WTC11 (cell line): ENCODE measurements at regions not wholly inside any gene's neighbourhood (a gene's known extent, or its start where the extent isn't known, plus 50 kb on each side); places are given as distances from the start of the nearest gene placed in this dataset.

Source experiments
- ELF4 ChIP-seq: sonication (generic); formaldehyde crosslinking; IDR thresholded peaks from 2 replicates; pipeline ENCODE4 v1.8.1; 2022; ENCODE audit warnings: low read depth, mild to moderate bottlenecking, moderate library complexity, missing genetic modification reagents
- ESRRA ChIP-seq: sonication (generic); formaldehyde crosslinking; IDR thresholded peaks from 2 replicates; pipeline ENCODE4 v1.8.1; 2022; ENCODE audit warnings: mild to moderate bottlenecking, missing genetic modification reagents, borderline replicate concordance
- ETV6 ChIP-seq: sonication (generic); formaldehyde crosslinking; IDR thresholded peaks from 2 replicates; pipeline ENCODE4 v1.8.1; 2022; ENCODE audit warnings: mild to moderate bottlenecking, missing genetic modification reagents
- MAX ChIP-seq: sonication (generic); formaldehyde crosslinking; IDR thresholded peaks from 2 replicates; pipeline ENCODE4 v1.8.0; 2022; ENCODE audit warnings: mild to moderate bottlenecking, missing genetic modification reagents
- SMAD4 ChIP-seq: sonication (generic); formaldehyde crosslinking; IDR thresholded peaks from 2 replicates; pipeline ENCODE4 v1.8.0; 2022; ENCODE audit warnings: mild to moderate bottlenecking, missing genetic modification reagents
- TEAD4 ChIP-seq: sonication (generic); formaldehyde crosslinking; IDR thresholded peaks from 2 replicates; pipeline ENCODE4 v1.8.0; 2022; ENCODE audit warnings: mild to moderate bottlenecking, missing genetic modification reagents
- TP53 ChIP-seq: sonication (generic); formaldehyde crosslinking; IDR thresholded peaks from 2 replicates; pipeline ENCODE4 v1.8.1; 2023; ENCODE audit warnings: mild to moderate bottlenecking, missing genetic modification reagents
- USF1 ChIP-seq: sonication (generic); formaldehyde crosslinking; IDR thresholded peaks from 2 replicates; pipeline ENCODE4 v1.8.0; 2022; ENCODE audit warnings: mild to moderate bottlenecking, missing genetic modification reagents
- ZNF263 ChIP-seq: sonication (generic); formaldehyde crosslinking; IDR thresholded peaks from 2 replicates; pipeline ENCODE4 v1.8.1; 2022; ENCODE audit warnings: low read depth, mild to moderate bottlenecking, moderate library complexity, missing genetic modification reagents
- TF ChIP-seq, protein P1 (sequence below): fragments of 200-600 bp; IDR thresholded peaks from 2 replicates; pipeline ENCODE4 v1.8.0; 2022; ENCODE audit warnings: antibody characterized with exemption

DNA sequence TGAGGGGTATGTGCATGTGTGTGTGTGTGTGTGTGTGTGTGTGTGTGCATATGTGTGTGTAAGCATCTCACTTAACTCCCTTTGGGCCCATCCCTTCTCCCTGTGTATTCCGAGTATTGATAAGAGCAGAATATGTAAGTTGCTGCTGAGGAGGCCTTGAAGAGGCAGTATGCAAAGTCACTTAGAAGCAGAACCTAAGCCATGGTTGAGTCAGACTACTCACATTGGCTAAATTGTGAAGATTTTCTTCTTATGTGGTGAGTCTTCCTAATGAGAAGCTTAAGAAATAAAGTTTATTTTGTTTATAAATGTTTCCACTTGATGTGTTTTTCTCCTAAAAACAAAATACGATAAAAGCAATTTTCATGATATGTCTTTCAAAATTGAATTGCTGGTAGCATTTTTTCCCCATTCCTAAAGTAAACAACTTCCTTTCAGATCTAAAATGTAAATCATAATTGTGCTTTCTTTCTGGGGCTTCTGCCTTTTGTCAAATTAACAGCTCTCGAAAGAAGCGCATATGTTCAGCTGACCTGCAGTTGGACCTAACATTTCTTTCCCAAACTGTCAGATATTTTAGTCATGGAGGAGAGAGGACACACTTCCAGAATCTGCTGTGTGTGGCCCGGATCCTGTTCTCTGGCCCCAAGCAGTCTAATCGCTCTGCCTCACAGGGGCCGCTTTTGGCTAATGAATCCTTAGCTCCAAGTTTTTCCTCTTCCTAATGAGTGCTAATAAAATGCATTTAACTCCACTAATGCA, 284.0 kb downstream of the DUSP10 start:
- no peak for TF ChIP-seq ZNF263 (CRISPR knock-in tag)
- TF ChIP-seq, protein P1, sequence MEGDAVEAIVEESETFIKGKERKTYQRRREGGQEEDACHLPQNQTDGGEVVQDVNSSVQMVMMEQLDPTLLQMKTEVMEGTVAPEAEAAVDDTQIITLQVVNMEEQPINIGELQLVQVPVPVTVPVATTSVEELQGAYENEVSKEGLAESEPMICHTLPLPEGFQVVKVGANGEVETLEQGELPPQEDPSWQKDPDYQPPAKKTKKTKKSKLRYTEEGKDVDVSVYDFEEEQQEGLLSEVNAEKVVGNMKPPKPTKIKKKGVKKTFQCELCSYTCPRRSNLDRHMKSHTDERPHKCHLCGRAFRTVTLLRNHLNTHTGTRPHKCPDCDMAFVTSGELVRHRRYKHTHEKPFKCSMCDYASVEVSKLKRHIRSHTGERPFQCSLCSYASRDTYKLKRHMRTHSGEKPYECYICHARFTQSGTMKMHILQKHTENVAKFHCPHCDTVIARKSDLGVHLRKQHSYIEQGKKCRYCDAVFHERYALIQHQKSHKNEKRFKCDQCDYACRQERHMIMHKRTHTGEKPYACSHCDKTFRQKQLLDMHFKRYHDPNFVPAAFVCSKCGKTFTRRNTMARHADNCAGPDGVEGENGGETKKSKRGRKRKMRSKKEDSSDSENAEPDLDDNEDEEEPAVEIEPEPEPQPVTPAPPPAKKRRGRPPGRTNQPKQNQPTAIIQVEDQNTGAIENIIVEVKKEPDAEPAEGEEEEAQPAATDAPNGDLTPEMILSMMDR = no peak
- no peak for TF ChIP-seq USF1 (CRISPR knock-in tag)
- no peak for TF ChIP-seq ETV6 (CRISPR knock-in tag)
- no peak for TF ChIP-seq TEAD4 (CRISPR knock-in tag)
- no peak for TF ChIP-seq MAX (CRISPR knock-in tag)
- TF ChIP-seq ELF4 (CRISPR knock-in tag) = no peak
- no peak for TF ChIP-seq ESRRA
- no peak for TF ChIP-seq SMAD4 (CRISPR knock-in tag)
- TF ChIP-seq TP53 = no peak
